Naive B cell (primary cell): ENCODE measurements at regions not wholly inside any gene's neighbourhood (a gene's known extent, or its start where the extent isn't known, plus 50 kb on each side); places are given as distances from the start of the nearest gene placed in this dataset.

Experiments used
- ATAC-seq, 2 donors: fragments of 150-1000 bp; cut with Tn5 transposase; 2 replicates each; pipeline ENCODE4 v1.10.0; 2021; ENCODE audit warnings: low read depth in 2 of 2, mild to moderate bottlenecking in 2 of 2, moderate library complexity in 2 of 2
- DNase-seq: peaks from one replicate; pipeline ENCODE4 v3.0.0; 2022
- H3K27ac Mint-ChIP-seq, 6 donors: one replicate each; pipeline ENCODE4 v1.8.0; 2020 to 2022; ENCODE audit warnings: mild to moderate bottlenecking in 6 of 6, mixed read lengths in 6 of 6, moderate library complexity in 5 of 6, inconsistent platforms in 2 of 6
- H3K27me3 Mint-ChIP-seq, 3 donors: one replicate each; pipeline ENCODE4 v1.8.0; 2021 to 2022; ENCODE audit warnings: mixed read lengths in 3 of 3, mild to moderate bottlenecking in 1 of 3
- H3K36me3 Mint-ChIP-seq, 2 donors: one replicate each; pipeline ENCODE4 v1.8.0; 2020 to 2022; ENCODE audit warnings: mixed read lengths in 2 of 2, inconsistent platforms in 1 of 2, mild to moderate bottlenecking in 1 of 2
- H3K4me1 Mint-ChIP-seq, 3 donors: one replicate each; pipeline ENCODE4 v1.8.0; 2020 to 2022; ENCODE audit warnings: mixed read lengths in 3 of 3, inconsistent platforms in 1 of 3, mild to moderate bottlenecking in 1 of 3, moderate library complexity in 1 of 3
- H3K4me3 Mint-ChIP-seq, 8 donors: one replicate each; pipeline ENCODE4 v1.8.0; 2020 to 2022; ENCODE audit warnings: mild to moderate bottlenecking in 8 of 8, mixed read lengths in 8 of 8, moderate library complexity in 8 of 8, inconsistent platforms in 2 of 8
- H3K9me3 Mint-ChIP-seq, 7 donors: one replicate each; pipeline ENCODE4 v1.8.0; 2020 to 2022; ENCODE audit warnings: mixed read lengths in 7 of 7, mild to moderate bottlenecking in 5 of 7, inconsistent platforms in 2 of 7, moderate library complexity in 1 of 7

DNA sequence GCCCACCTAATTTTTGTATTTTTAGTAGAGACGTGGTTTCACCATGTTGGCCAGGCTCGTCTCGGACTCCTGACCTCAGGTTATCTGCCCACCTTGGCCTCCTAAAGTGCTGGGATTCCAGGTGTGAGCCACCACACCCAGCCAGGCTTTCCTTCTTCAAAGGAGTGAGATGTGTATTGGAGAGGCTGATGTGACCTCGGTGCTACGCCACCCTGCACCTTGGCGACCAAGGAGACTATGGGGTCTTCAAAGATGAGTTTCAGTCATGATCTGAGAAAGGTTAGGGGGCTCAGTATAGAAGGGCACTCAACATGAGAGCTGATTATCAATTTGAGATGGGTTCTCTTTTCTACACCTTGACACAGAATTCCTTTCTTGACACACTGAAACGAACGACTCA, 284.2 kb upstream of the WWC1 start:
- peak overlapping the region in 1 of 6 donors; percentile 43 for H3K27ac Mint-ChIP-seq
- H3K9me3 Mint-ChIP-seq, result peaks cover 0 to 5% (median 2%) of the 10 kb centered on the region in 7 donors
- H3K36me3 Mint-ChIP-seq, result no peaks in the 10 kb centered on the region
- H3K4me3 Mint-ChIP-seq, result no peak overlapping the region
- DNase-seq, result no peak
- no peaks in the 10 kb centered on the region for H3K27me3 Mint-ChIP-seq
- no peaks in the 10 kb centered on the region for H3K4me1 Mint-ChIP-seq
- no peak for ATAC-seq

GRCh38 chr5:168008555-168008954, 282.9 kb upstream of the WWC1 start:
- no peaks in the 10 kb centered on the region for H3K4me1 Mint-ChIP-seq
- H3K36me3 Mint-ChIP-seq, result no peaks in the 10 kb centered on the region
- no peak overlapping the region for H3K4me3 Mint-ChIP-seq
- H3K27me3 Mint-ChIP-seq, result no peaks in the 10 kb centered on the region
- DNase-seq (no peak), ATAC-seq (no peak)
- H3K27ac Mint-ChIP-seq, result no peak overlapping the region
- peaks cover 0 to 7% (median 2%) of the 10 kb centered on the region in 7 donors for H3K9me3 Mint-ChIP-seq

- H3K4me3 Mint-ChIP-seq, result no peak overlapping the region
These were observed 280.3 kb upstream of the WWC1 start for GRCh38 chr5:168011096-168011495.

GRCh38 chr5:168012006-168012405, 279.4 kb upstream of the WWC1 start:
- Mint-ChIP-seq H3K36me3 (no peaks in the 10 kb centered on the region), H3K9me3 (peaks cover 0 to 9% (median 0%) of the 10 kb centered on the region in 7 donors), H3K27me3 (no peaks in the 10 kb centered on the region), H3K4me1 (no peaks in the 10 kb centered on the region), H3K27ac (no peak overlapping the region), H3K4me3 (no peak overlapping the region)
- ATAC-seq (no peak), DNase-seq (no peak)

More at GRCh38 chr5:168011096-168011495, 280.3 kb upstream of the WWC1 start:
- H3K27me3 Mint-ChIP-seq, result no peaks in the 10 kb centered on the region
- H3K9me3 Mint-ChIP-seq, result peaks cover 0 to 8% (median 2%) of the 10 kb centered on the region in 7 donors
- H3K4me1 Mint-ChIP-seq, result no peaks in the 10 kb centered on the region
- no peak overlapping the region for H3K27ac Mint-ChIP-seq
- H3K36me3 Mint-ChIP-seq, result no peaks in the 10 kb centered on the region
- ATAC-seq (no peak), DNase-seq (no peak)

- H3K9me3 Mint-ChIP-seq, result peaks cover 0 to 4% (median 0%) of the 10 kb centered on the region in 7 donors
- no peaks in the 10 kb centered on the region for H3K4me1 Mint-ChIP-seq
- H3K4me3 Mint-ChIP-seq, result no peak overlapping the region
- no peak overlapping the region for H3K27ac Mint-ChIP-seq
- no peaks in the 10 kb centered on the region for H3K36me3 Mint-ChIP-seq
- ATAC-seq, result no peak
- no peak for DNase-seq
- H3K27me3 Mint-ChIP-seq, result peaks cover 0 to 2% (median 0%) of the 10 kb centered on the region in 3 donors
These were observed 277.9 kb upstream of the WWC1 start for GRCh38 chr5:168013546-168013945.

DNA sequence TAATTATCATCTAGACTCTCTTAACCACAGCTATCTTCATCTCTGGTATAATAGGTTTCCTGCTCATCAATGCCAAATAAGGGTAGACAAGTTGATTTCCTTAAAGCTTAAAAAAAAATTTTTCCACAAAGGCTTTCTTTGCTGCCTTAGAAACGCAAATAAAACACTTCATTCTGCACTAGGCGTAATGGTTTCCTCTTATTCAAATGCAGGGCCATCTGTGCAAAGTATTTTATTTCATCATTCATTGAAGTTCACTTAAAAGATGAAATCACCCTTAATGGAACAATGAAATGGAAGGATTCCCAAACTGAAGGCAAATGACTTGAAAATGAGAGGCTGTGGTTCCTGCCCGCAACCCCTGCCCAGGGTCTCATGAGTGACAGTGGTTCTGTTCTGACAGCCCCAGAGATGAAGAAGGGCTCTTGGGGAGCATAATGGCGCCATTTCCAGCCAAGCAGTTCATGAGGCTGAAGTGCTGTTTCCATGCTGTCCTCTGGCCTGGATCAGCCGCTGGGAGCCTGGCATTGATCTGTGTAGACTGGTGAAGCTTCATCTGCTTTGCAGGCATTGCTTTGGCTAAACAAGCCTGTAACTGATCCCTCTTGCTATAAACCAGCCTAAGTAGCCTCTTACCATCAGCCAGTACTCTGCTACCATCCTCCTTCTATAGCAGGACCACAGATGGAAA, 276.9 kb upstream of the WWC1 start:
- no peak overlapping the region for H3K27ac Mint-ChIP-seq
- peaks cover 0 to 8% (median 0%) of the 10 kb centered on the region in 7 donors for H3K9me3 Mint-ChIP-seq
- no peak for DNase-seq
- H3K4me3 Mint-ChIP-seq, result no peak overlapping the region
- no peak for ATAC-seq
- peaks cover 4 to 9% (median 6%) of the 10 kb centered on the region in 3 donors for H3K27me3 Mint-ChIP-seq
- H3K36me3 Mint-ChIP-seq, result no peaks in the 10 kb centered on the region
- H3K4me1 Mint-ChIP-seq, result no peaks in the 10 kb centered on the region

GRCh38 chr5:168015506-168015905, 275.9 kb upstream of the WWC1 start:
- no peak for DNase-seq
- H3K27me3 Mint-ChIP-seq, result peaks cover 4 to 14% (median 12%) of the 10 kb centered on the region in 3 donors
- ATAC-seq, result no peak
- H3K4me1 Mint-ChIP-seq, result no peaks in the 10 kb centered on the region
- H3K9me3 Mint-ChIP-seq, result peaks cover 0 to 8% (median 0%) of the 10 kb centered on the region in 7 donors
- no peak overlapping the region for H3K4me3 Mint-ChIP-seq
- no peak overlapping the region for H3K27ac Mint-ChIP-seq
- no peaks in the 10 kb centered on the region for H3K36me3 Mint-ChIP-seq

GRCh38 chr5:168017313-168017712, 274.1 kb upstream of the WWC1 start:
- Mint-ChIP-seq H3K27me3 (peaks cover 4 to 16% (median 13%) of the 10 kb centered on the region in 3 donors), H3K9me3 (peaks cover 0 to 8% (median 0%) of the 10 kb centered on the region in 7 donors), H3K27ac (no peak overlapping the region), H3K36me3 (no peaks in the 10 kb centered on the region), H3K4me1 (no peaks in the 10 kb centered on the region), H3K4me3 (no peak overlapping the region)
- ATAC-seq (no peak), DNase-seq (no peak)

- Mint-ChIP-seq H3K36me3 (no peaks in the 10 kb centered on the region), H3K4me3 (no peak overlapping the region), H3K27ac (no peak overlapping the region), H3K27me3 (peaks cover 4 to 16% (median 13%) of the 10 kb centered on the region in 3 donors), H3K9me3 (peaks cover 0 to 8% (median 0%) of the 10 kb centered on the region in 7 donors), H3K4me1 (no peaks in the 10 kb centered on the region)
- DNase-seq, result no peak
- no peak for ATAC-seq
These were observed 272.3 kb upstream of the WWC1 start for GRCh38 chr5:168019143-168019542.

- ATAC-seq (no peak), DNase-seq (no peak)
- Mint-ChIP-seq H3K27me3 (peaks cover 4 to 16% (median 13%) of the 10 kb centered on the region in 3 donors), H3K4me1 (no peaks in the 10 kb centered on the region), H3K4me3 (no peak overlapping the region), H3K9me3 (peaks cover 0 to 8% (median 0%) of the 10 kb centered on the region in 7 donors), H3K27ac (no peak overlapping the region), H3K36me3 (no peaks in the 10 kb centered on the region)
These were observed 270.7 kb upstream of the WWC1 start for GRCh38 chr5:168020542-168021294.

DNA sequence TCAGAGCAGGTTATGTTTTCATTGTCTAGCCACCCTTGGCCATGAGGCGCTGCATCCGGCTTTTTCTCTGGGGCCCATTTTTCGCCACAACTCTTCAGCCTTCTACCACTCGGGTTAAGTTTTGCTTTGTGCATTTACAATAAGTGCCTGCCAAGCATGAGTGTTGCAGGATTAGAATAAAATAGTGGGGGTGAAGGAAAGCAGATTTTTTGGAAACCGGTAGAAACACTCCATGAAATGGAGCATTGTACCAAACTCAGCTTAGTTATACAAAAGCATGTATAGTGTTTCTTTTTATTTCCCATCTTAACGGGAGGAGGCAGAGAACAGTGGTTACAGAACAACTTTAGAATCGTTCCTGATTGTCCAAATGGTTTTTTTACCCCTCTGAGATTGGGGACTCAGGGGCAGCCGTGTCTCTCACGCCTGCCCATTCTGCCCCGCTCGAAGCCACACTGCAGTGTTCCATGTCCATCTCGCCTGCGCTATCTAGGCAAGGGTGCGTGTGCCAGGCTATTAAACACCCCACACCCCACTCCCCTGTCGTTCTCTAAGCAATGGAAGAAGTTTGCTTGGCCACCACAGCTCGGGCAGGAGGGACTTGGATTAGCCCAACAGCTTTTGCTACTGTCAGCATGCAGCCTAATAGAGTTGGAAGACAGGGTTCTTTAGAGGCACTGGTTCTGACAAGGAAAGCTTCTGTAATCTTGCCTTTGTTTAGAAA, 268.8 kb upstream of the WWC1 start:
- Mint-ChIP-seq H3K36me3 (no peaks in the 10 kb centered on the region), H3K27me3 (peaks cover 4 to 16% (median 13%) of the 10 kb centered on the region in 3 donors), H3K4me1 (no peaks in the 10 kb centered on the region), H3K4me3 (no peak overlapping the region), H3K27ac (no peak overlapping the region), H3K9me3 (peaks cover 0 to 5% (median 2%) of the 10 kb centered on the region in 7 donors)
- no peak for DNase-seq
- no peak for ATAC-seq

DNA sequence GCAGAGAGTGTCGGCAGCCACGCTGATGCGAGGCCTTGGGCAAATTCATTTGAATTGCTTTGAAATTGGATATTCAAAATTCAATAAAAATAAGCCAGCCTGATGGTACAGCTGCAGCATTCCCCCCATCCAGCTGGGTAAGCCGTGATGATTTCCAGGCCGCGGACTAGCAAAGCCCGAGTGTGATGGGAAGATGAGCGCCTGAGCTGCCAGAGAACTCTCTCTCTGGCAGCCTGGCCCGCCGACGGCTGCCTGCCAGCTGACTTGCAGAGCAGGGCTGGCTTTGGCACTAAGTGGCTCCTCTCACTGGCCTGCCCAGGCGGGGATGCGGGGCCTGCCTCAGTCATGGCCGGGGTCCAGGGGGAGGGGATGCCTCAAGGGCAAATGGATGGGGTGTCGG, 268.3 kb upstream of the WWC1 start:
- no peaks in the 10 kb centered on the region for H3K4me1 Mint-ChIP-seq
- peaks cover 0 to 8% (median 3%) of the 10 kb centered on the region in 7 donors for H3K9me3 Mint-ChIP-seq
- H3K4me3 Mint-ChIP-seq, result no peak overlapping the region
- ATAC-seq (no peak), DNase-seq (no peak)
- no peaks in the 10 kb centered on the region for H3K36me3 Mint-ChIP-seq
- H3K27ac Mint-ChIP-seq, result no peak overlapping the region
- peaks cover 4 to 16% (median 13%) of the 10 kb centered on the region in 3 donors for H3K27me3 Mint-ChIP-seq

DNA sequence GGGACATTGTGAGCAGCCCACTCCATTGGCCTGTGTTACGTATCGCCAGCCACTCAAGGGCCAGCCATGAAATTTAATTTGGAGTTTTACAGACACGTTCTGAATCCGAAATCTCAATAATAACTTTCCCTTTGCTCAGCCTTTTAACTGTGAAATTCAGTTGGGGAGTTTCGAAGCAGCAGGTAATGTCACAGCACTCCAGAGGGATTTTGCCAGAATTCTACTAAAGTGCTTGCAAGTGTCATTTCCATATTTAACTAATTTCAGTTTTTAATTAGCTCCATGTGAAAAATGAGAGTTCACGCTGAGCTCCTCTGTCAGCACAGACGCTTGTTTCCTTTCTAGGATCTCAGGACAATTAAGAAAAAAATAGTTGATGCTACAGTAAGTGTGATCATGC, 267.1 kb upstream of the WWC1 start:
- Mint-ChIP-seq H3K4me1 (no peaks in the 10 kb centered on the region), H3K36me3 (no peaks in the 10 kb centered on the region), H3K27me3 (peaks cover 2 to 9% (median 7%) of the 10 kb centered on the region in 3 donors), H3K4me3 (no peak overlapping the region), H3K9me3 (peaks cover 0 to 8% (median 0%) of the 10 kb centered on the region in 7 donors), H3K27ac (no peak overlapping the region)
- ATAC-seq (no peak), DNase-seq (no peak)
